ENCODE measurements at regions not wholly inside any gene's neighbourhood (a gene's known extent, or its start where the extent isn't known, plus 50 kb on each side); places are given as distances from the start of the nearest gene placed in this dataset.

DNA sequence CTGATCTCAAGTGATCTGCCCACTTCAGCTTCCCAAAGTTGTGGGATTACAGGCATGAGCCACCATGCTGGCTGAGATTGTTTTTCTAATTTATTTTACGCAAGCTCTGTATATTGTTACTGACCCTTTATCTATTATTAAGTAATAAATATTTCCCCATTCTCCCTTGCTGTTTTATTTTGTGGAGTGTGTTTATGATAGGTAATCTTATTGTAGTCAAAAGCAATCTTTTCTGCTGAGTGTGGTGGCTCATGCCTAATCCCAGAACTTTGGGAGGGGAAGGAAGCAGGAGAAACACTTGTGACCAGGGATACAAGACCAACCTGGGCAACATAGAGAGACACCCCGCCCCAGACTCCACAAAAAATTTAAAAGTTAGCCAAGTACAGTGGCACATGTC, 55.2 kb upstream of the RTN4 start:
- Histone ChIP-seq H3K56ac (ENCODE audit: insufficient read length, low read depth, low read length) (no peak overlapping the region), H4K91ac (ENCODE audit: insufficient read length, low read depth, low read length) (no peak overlapping the region), H3K4ac (ENCODE audit: low read depth, low read length) (no peak overlapping the region), H4K5ac (ENCODE audit: insufficient read length, low read depth, low read length) (no peak overlapping the region), H3K27me3 (ENCODE audit: insufficient read depth, low read length) (no peaks in the 10 kb centered on the region), H2BK15ac (ENCODE audit: low read depth, low read length) (no peak overlapping the region), H4K20me1 (ENCODE audit: control insufficient read depth, insufficient read depth, insufficient read length) (no peaks in the 10 kb centered on the region), H3K9me3 (ENCODE audit: control insufficient read depth, low read depth, low read length) (no peaks in the 10 kb centered on the region), H2AK5ac (ENCODE audit: insufficient read length, low read length) (no peak overlapping the region), H4K8ac (replicated peaks; ENCODE audit: insufficient read length, low read depth, low read length) (no peak overlapping the region), H3K23me2 (ENCODE audit: insufficient read length, low read depth, low read length, poor library complexity, severe bottlenecking) (no peaks in the 10 kb centered on the region), H2BK120ac (ENCODE audit: low read depth, low read length, poor library complexity, severe bottlenecking) (no peak overlapping the region), H2BK12ac (ENCODE audit: insufficient read length, low read depth, low read length) (no peak overlapping the region), H3K27ac (ENCODE audit: insufficient read length, low read depth, low read length) (no peak overlapping the region), H2BK5ac (ENCODE audit: insufficient read length, low read length) (no peak overlapping the region), H3K79me1 (ENCODE audit: insufficient read depth, low read depth, low read length, poor library complexity, severe bottlenecking) (no peaks in the 10 kb centered on the region), H2AFZ (ENCODE audit: low read length) (no peak overlapping the region), H2BK20ac (ENCODE audit: low read depth, low read length, poor library complexity, severe bottlenecking) (no peak overlapping the region), H3T11ph (ENCODE audit: low read length) (no peak overlapping the region), H3K9ac (ENCODE audit: extremely low read depth, insufficient read length, low read length) (no peak overlapping the region), H3K79me2 (ENCODE audit: insufficient read depth, low read length) (no peaks in the 10 kb centered on the region), H3K23ac (ENCODE audit: insufficient read length, low read depth, low read length) (no peak overlapping the region), H3K18ac (ENCODE audit: insufficient read length, low read depth, low read length) (no peak overlapping the region), H3K4me2 (ENCODE audit: insufficient read depth, insufficient read length, low read length) (no peak overlapping the region), H3K14ac (ENCODE audit: insufficient read depth, low read length) (no peak overlapping the region), H3K4me1 (ENCODE audit: insufficient read depth, low read length) (no peaks in the 10 kb centered on the region)
- no peaks in the 10 kb centered on the region for H3K9me3 Mint-ChIP-seq
- no peak for TF ChIP-seq CTCF (conservative IDR thresholded peaks at IDR 0.05)
- no peaks in the 10 kb centered on the region for H3K36me3 Mint-ChIP-seq (ENCODE audit: insufficient read depth in 1 of 3, low read depth in 3 of 3)
- no peaks in the 10 kb centered on the region for H3K27me3 Mint-ChIP-seq (ENCODE audit: low read depth)
- H3K27ac Mint-ChIP-seq: no peak overlapping the region
- no peaks in the 10 kb centered on the region for H3K4me1 Mint-ChIP-seq
- no peak for DNase-seq
- H3K4me3 Mint-ChIP-seq: no peak overlapping the region
- no CpG with 5 or more reads among the region's 2 CpGs for WGBS (ENCODE audit: extremely low coverage, insufficient read length, low lambda C conversion rate)
